ENCODE measurements at regions not wholly inside any gene's neighbourhood (a gene's known extent, or its start where the extent isn't known, plus 50 kb on each side); places are given as distances from the start of the nearest gene placed in this dataset.

- DNase-seq (ENCODE audit: low read depth in 2 of 2): no peak
Measured at GRCh38 chr5:165266939-165267338, 1761.5 kb downstream of the MAT2B start.

- DNase-seq (ENCODE audit: low read depth in 2 of 2): no peak
Measured at GRCh38 chr5:165272436-165272835, 1767.0 kb downstream of the MAT2B start.

GRCh38 chr5:165277661-165278060 is 1772.2 kb downstream of the MAT2B start:
- DNase-seq (ENCODE audit: low read depth in 2 of 2): no peak

- DNase-seq (ENCODE audit: low read depth in 2 of 2): no peak
Measured at GRCh38 chr5:165282491-165282890, 1777.1 kb downstream of the MAT2B start.

GRCh38 chr5:165286692-165287091 is 1781.3 kb downstream of the MAT2B start:
- DNase-seq (ENCODE audit: low read depth in 2 of 2): no peak

GRCh38 chr5:165290535-165290934 is 1785.1 kb downstream of the MAT2B start:
- DNase-seq (ENCODE audit: low read depth in 2 of 2): no peak

- DNase-seq (ENCODE audit: low read depth in 2 of 2): no peak
Measured at GRCh38 chr5:165296401-165297130, 1791.1 kb downstream of the MAT2B start.

GRCh38 chr5:165304193-165304827 is 1798.9 kb downstream of the MAT2B start:
- no peak for DNase-seq (ENCODE audit: low read depth in 2 of 2)

GRCh38 chr5:165305596-165305995 is 1800.2 kb downstream of the MAT2B start:
- no peak for DNase-seq (ENCODE audit: low read depth in 2 of 2)

GRCh38 chr5:165309446-165309845 is 1804.0 kb downstream of the MAT2B start:
- DNase-seq (ENCODE audit: low read depth in 2 of 2): no peak

GRCh38 chr5:165310031-165310430 is 1804.6 kb downstream of the MAT2B start:
- DNase-seq (ENCODE audit: low read depth in 2 of 2): no peak

GRCh38 chr5:165321912-165322311 is 1816.5 kb downstream of the MAT2B start:
- no peak for DNase-seq (ENCODE audit: low read depth in 2 of 2)

- no peak for DNase-seq (ENCODE audit: low read depth in 2 of 2)
Measured at GRCh38 chr5:165325221-165325620, 1819.8 kb downstream of the MAT2B start.

- no peak for DNase-seq (ENCODE audit: low read depth in 2 of 2)
Measured at GRCh38 chr5:165327631-165328030, 1822.2 kb downstream of the MAT2B start.

GRCh38 chr5:165328846-165329245 is 1823.4 kb downstream of the MAT2B start:
- DNase-seq (ENCODE audit: low read depth in 2 of 2): no peak

GRCh38 chr5:165333623-165334022 is 1828.2 kb downstream of the MAT2B start:
- DNase-seq (ENCODE audit: low read depth in 2 of 2): no peak

GRCh38 chr5:165334201-165334600 is 1828.8 kb downstream of the MAT2B start:
- no peak for DNase-seq (ENCODE audit: low read depth in 2 of 2)

GRCh38 chr5:165349735-165350134 is 1844.3 kb downstream of the MAT2B start:
- no peak for DNase-seq (ENCODE audit: low read depth in 2 of 2)

GRCh38 chr5:165351342-165351741 is 1845.9 kb downstream of the MAT2B start:
- DNase-seq (ENCODE audit: low read depth in 2 of 2): no peak

GRCh38 chr5:165360366-165360765 is 1854.9 kb downstream of the MAT2B start:
- DNase-seq (ENCODE audit: low read depth in 2 of 2): no peak

- DNase-seq (ENCODE audit: low read depth in 2 of 2): no peak
Measured at GRCh38 chr5:165360784-165361542, 1855.5 kb downstream of the MAT2B start.

- no peak for DNase-seq (ENCODE audit: low read depth in 2 of 2)
Measured at GRCh38 chr5:165370233-165370632, 1864.8 kb downstream of the MAT2B start.

- no peak for DNase-seq (ENCODE audit: low read depth in 2 of 2)
Measured at GRCh38 chr5:165370794-165371193, 1865.4 kb downstream of the MAT2B start.
